ENCODE measurements at regions not wholly inside any gene's neighbourhood (a gene's known extent, or its start where the extent isn't known, plus 50 kb on each side); places are given as distances from the start of the nearest gene placed in this dataset.

DNA sequence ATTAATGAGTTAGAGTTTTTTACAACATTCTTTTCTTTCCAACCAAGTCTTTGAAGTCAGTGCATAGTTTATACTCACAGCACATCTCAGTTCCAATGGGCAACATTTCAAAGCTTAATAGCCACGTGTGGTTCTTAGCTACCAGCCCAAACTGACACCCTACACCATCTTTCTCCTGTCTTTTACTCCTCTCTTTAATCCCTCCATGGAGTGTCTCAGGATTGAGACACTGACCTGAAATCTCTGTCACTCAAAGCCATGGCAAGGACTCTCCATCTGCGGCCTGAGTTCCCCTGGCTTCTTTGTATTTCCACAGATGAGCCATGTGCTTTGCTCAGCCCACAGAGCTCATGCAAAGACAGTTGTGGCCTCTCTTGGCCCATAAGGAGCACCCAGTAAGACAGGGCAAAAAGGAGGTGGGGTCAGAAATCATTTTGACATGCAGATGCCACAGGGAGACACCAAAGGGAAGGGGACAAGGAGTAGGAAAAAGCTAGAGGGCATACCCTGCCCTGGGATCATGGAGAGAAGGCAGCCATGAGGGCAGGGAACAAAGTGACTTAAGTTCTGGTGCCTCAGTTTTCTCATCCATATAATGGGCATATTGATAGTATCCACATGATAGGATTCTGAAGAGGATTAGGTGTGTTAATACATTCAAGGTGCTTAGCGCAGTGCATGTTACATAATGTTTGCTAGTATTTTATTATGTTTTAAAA, 493.6 kb upstream of the PROK2 start:
- TF ChIP-seq, protein P1, sequence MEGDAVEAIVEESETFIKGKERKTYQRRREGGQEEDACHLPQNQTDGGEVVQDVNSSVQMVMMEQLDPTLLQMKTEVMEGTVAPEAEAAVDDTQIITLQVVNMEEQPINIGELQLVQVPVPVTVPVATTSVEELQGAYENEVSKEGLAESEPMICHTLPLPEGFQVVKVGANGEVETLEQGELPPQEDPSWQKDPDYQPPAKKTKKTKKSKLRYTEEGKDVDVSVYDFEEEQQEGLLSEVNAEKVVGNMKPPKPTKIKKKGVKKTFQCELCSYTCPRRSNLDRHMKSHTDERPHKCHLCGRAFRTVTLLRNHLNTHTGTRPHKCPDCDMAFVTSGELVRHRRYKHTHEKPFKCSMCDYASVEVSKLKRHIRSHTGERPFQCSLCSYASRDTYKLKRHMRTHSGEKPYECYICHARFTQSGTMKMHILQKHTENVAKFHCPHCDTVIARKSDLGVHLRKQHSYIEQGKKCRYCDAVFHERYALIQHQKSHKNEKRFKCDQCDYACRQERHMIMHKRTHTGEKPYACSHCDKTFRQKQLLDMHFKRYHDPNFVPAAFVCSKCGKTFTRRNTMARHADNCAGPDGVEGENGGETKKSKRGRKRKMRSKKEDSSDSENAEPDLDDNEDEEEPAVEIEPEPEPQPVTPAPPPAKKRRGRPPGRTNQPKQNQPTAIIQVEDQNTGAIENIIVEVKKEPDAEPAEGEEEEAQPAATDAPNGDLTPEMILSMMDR (IDR thresholded peaks at IDR 0.05), result no peak
- TF ChIP-seq RFX5 (IDR thresholded peaks at IDR 0.05) (no peak), KDM1A (IDR thresholded peaks at IDR 0.05; ENCODE audit: low read depth) (no peak), SMC3 (IDR thresholded peaks at IDR 0.05) (no peak), ZFP36 (IDR thresholded peaks at IDR 0.05; ENCODE audit: borderline replicate concordance, partially characterized antibody) (no peak), EP300 (IDR thresholded peaks at IDR 0.05) (no peak), POLR2AphosphoS2 (conservative IDR thresholded peaks at IDR 0.05; ENCODE audit: low read length) (no peak), POLR2A (IDR thresholded peaks at IDR 0.05; ENCODE audit: low read length) (no peak), MYC (IDR thresholded peaks at IDR 0.05; ENCODE audit: borderline replicate concordance, low read length) (no peak)
- TF ChIP-seq, protein P2, sequence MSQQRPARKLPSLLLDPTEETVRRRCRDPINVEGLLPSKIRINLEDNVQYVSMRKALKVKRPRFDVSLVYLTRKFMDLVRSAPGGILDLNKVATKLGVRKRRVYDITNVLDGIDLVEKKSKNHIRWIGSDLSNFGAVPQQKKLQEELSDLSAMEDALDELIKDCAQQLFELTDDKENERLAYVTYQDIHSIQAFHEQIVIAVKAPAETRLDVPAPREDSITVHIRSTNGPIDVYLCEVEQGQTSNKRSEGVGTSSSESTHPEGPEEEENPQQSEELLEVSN (IDR thresholded peaks at IDR 0.05; ENCODE audit: borderline replicate concordance, low read depth), result no peak
- TF ChIP-seq, protein P3, sequence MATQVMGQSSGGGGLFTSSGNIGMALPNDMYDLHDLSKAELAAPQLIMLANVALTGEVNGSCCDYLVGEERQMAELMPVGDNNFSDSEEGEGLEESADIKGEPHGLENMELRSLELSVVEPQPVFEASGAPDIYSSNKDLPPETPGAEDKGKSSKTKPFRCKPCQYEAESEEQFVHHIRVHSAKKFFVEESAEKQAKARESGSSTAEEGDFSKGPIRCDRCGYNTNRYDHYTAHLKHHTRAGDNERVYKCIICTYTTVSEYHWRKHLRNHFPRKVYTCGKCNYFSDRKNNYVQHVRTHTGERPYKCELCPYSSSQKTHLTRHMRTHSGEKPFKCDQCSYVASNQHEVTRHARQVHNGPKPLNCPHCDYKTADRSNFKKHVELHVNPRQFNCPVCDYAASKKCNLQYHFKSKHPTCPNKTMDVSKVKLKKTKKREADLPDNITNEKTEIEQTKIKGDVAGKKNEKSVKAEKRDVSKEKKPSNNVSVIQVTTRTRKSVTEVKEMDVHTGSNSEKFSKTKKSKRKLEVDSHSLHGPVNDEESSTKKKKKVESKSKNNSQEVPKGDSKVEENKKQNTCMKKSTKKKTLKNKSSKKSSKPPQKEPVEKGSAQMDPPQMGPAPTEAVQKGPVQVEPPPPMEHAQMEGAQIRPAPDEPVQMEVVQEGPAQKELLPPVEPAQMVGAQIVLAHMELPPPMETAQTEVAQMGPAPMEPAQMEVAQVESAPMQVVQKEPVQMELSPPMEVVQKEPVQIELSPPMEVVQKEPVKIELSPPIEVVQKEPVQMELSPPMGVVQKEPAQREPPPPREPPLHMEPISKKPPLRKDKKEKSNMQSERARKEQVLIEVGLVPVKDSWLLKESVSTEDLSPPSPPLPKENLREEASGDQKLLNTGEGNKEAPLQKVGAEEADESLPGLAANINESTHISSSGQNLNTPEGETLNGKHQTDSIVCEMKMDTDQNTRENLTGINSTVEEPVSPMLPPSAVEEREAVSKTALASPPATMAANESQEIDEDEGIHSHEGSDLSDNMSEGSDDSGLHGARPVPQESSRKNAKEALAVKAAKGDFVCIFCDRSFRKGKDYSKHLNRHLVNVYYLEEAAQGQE (IDR thresholded peaks at IDR 0.05), result no peak
